ENCODE measurements at regions not wholly inside any gene's neighbourhood (a gene's known extent, or its start where the extent isn't known, plus 50 kb on each side); places are given as distances from the start of the nearest gene placed in this dataset.

GRCh38 chr5:44199408-44199807 is 189.8 kb downstream of the FGF10 start:
- TF ChIP-seq CTCF (IDR thresholded peaks at IDR 0.05) (no peak), ELK1 (IDR thresholded peaks at IDR 0.05; ENCODE audit: low read depth, low read length) (no peak), MAZ (IDR thresholded peaks at IDR 0.05; ENCODE audit: borderline replicate concordance, low read depth, low read length) (no peak), KDM5A (IDR thresholded peaks at IDR 0.05) (no peak), POLR2A (IDR thresholded peaks at IDR 0.05; ENCODE audit: low read length) (no peak), MYC (IDR thresholded peaks at IDR 0.05; ENCODE audit: borderline replicate concordance, low read length) (no peak), JUNB (IDR thresholded peaks at IDR 0.05) (no peak), POLR2AphosphoS2 (conservative IDR thresholded peaks at IDR 0.05; ENCODE audit: low read length) (no peak), ZFP36 (IDR thresholded peaks at IDR 0.05; ENCODE audit: borderline replicate concordance, partially characterized antibody) (no peak), BHLHE40 (IDR thresholded peaks at IDR 0.05; ENCODE audit: low read depth, low read length) (no peak)
